Stimulated activated naive CD8-positive, alpha-beta T cell treated with anti-CD3 and anti-CD28 coated beads, Interleukin-15, Interleukin-2, amounts not matched to agents 100 U/mL and 50 U/mL, for 24 hours (primary cell): ENCODE measurements at regions not wholly inside any gene's neighbourhood (a gene's known extent, or its start where the extent isn't known, plus 50 kb on each side); places are given as distances from the start of the nearest gene placed in this dataset.
A peak's percentile ranks its signal among the peaks of the same experiment; 100 is the strongest.

Experiments
- ATAC-seq: fragments of 150-1000 bp; cut with Tn5 transposase; one replicate; pipeline ENCODE4 v1.10.0; 2021
- DNase-seq: peaks from one replicate; pipeline ENCODE4 v3.0.0; 2021

GRCh38 chr11:134008634-134009071 lies 51.9 kb upstream of the IGSF9B start:
- ATAC-seq (no peak), DNase-seq (no peak)

DNA sequence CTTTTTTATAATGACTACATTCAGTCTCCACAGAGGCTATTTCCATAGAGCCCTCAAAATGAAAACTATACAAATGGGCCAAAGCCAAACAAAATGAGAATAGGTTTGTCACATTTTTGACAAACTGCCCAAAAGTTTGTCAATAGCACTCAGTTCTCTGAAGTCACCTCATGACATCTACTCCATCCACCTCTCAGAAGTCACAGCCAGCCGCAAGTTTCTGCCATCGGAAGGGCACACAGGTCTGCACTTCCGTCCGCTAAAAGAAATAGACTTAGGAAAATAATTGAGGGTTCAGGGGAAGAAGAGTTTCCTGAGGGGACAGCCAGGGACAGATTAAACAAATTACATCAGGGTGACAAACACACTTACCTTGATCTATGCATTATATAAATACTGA lies 55.4 kb upstream of the JAM3 start:
- ATAC-seq = no peak
- no peak for DNase-seq

DNA sequence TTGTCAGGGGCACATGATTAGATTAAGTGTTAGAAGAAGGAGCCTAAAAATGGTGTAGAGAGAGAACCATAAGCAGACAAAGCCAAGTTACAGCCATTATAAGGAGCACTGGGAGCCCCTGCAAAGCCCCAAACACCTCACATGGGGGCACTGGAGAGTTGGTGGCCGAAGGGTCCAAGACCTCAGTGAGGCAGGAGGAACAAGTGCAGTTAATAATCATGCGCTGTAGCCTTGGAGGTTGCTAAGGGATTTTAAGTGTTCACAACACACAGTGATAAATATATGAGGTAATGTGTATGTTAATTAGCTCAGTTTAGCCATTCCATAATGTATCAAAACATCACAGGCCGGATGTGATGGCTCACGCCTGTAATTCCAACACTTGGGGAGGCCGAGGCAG lies 54.4 kb upstream of the JAM3 start:
- peak; percentile 28 for ATAC-seq
- DNase-seq = no peak

- DNase-seq (no peak), ATAC-seq (no peak)
Observed at GRCh38 chr11:134015556-134015955, 53.3 kb upstream of the JAM3 start.

GRCh38 chr11:134017511-134018430 lies 51.1 kb upstream of the JAM3 start:
- ATAC-seq = no peak
- no peak for DNase-seq
